AG09309 (cell line): ENCODE measurements at regions not wholly inside any gene's neighbourhood (a gene's known extent, or its start where the extent isn't known, plus 50 kb on each side); places are given as distances from the start of the nearest gene placed in this dataset.

Experiments used
- DNase-seq: peaks from one replicate; pipeline ENCODE4 v3.0.0-alpha.2; 2010; ENCODE audit warnings: low read depth
- H3K4me3 ChIP-seq: 2 replicates; pipeline ENCODE4 v1.5.1; 2011; ENCODE audit warnings: mild to moderate bottlenecking, low read depth, low read length, moderate library complexity; ENCODE audit not compliant: control insufficient read depth
- TF ChIP-seq, protein P1 (sequence below): IDR thresholded peaks from 2 replicates; pipeline ENCODE4 v1.5.1; 2011; ENCODE audit warnings: mild to moderate bottlenecking, low read depth, low read length, inconsistent platforms; ENCODE audit not compliant: insufficient read depth, control insufficient read depth; ENCODE audit errors: missing control alignments

DNA sequence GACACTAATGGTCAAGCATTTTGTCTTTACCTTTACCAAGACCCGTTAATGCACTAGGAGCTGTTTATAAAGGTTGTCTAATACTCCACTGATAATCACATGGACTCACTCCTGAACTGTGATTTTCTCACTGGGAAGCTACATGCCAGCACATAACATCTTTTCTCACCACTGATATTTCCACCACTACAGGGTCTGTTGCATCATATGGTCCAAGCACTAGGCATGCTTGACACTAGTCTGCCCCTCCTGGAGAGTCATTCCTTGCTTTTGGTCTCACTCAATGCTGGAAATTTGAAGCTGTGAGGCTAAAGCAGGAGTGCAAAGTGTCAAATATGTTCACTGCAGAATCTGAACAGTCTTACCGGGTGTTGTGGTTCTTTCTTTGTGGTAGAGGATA lies 1576.8 kb downstream of the CDH8 start:
- H3K4me3 ChIP-seq, result no peak overlapping the region
- TF ChIP-seq, protein P1, sequence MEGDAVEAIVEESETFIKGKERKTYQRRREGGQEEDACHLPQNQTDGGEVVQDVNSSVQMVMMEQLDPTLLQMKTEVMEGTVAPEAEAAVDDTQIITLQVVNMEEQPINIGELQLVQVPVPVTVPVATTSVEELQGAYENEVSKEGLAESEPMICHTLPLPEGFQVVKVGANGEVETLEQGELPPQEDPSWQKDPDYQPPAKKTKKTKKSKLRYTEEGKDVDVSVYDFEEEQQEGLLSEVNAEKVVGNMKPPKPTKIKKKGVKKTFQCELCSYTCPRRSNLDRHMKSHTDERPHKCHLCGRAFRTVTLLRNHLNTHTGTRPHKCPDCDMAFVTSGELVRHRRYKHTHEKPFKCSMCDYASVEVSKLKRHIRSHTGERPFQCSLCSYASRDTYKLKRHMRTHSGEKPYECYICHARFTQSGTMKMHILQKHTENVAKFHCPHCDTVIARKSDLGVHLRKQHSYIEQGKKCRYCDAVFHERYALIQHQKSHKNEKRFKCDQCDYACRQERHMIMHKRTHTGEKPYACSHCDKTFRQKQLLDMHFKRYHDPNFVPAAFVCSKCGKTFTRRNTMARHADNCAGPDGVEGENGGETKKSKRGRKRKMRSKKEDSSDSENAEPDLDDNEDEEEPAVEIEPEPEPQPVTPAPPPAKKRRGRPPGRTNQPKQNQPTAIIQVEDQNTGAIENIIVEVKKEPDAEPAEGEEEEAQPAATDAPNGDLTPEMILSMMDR, result no peak
- DNase-seq, result no peak

DNA sequence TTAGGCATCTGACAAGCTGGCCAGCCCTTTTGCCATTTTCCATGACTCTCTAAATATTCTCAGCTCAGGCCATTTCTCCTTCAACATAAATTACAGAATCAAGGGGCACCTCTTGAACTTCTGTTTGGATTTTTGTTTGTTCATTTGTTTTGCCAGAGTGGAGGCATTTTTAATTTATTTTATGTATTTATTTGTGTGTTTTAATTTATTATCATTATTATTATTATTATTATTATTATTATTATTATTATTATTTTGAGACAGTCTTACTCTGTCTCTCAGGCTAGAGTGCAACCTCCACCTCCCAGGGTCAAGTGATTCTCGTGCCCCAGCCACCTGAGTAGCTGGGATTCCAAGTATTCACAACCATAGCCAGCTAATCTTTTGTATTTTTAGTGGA lies 1578.0 kb downstream of the CDH8 start:
- DNase-seq, result no peak
- TF ChIP-seq, protein P1, result no peak
- no peak overlapping the region for H3K4me3 ChIP-seq

DNA sequence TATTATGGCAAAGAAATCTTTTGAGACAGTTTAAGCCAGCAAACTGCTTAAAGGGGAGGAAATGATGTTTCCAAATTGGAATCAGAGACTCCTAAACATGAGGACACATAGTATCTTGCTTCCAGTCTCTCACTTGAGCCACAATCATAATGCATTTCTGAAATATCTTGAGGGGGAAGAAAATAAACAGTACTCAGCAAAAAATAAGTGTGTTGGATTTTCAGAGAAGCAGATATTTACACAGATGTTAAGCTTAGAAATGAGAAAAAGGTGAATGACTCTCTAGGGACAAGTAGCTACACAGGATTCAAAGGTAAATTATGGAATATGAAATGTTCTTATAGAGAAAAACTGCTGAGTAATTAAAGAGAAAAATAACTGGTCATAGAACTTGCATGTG lies 1583.6 kb downstream of the CDH8 start:
- TF ChIP-seq, protein P1, result no peak
- no peak overlapping the region for H3K4me3 ChIP-seq
- DNase-seq, result no peak

DNA sequence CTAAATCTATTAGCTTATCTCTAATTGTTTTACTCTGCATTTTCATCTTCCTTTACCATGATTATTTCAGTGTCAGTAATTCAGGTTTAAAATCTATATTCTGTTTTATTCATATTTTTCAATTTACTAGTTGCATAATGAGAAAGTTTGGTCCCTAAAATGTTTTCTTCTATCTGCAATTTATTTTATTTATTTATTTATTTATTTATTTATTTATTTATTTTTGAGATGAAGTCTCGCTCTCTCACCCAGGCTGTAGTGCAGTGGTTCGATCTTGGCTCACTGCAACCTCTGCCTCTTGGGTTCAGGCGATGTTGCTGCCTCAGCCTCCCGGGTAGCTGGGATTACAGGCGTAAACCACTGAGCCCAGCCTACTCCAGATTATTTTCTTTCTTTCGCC lies 1597.3 kb downstream of the CDH8 start:
- TF ChIP-seq, protein P1, result no peak
- DNase-seq, result no peak
- H3K4me3 ChIP-seq, result no peak overlapping the region

DNA sequence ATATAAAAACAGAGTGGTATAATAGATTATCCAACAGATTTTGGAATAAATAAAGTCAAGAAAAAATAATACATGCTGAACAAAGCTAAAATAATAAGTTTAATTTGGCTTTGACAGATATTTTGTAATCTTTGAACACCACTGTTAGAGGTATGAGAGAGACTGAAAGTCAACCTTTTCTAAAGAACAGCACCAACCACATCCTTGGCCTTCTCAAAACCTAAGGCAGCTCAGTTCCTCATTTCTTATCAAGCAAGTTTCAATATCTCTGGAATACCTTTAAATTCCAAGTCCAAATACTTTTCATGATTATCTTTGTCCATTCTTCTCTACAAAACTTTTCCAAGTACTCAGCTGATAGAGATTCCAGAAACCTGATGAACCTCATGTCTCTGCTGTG lies 1603.8 kb downstream of the CDH8 start:
- H3K4me3 ChIP-seq, result no peak overlapping the region
- no peak for DNase-seq
- TF ChIP-seq, protein P1, result no peak

DNA sequence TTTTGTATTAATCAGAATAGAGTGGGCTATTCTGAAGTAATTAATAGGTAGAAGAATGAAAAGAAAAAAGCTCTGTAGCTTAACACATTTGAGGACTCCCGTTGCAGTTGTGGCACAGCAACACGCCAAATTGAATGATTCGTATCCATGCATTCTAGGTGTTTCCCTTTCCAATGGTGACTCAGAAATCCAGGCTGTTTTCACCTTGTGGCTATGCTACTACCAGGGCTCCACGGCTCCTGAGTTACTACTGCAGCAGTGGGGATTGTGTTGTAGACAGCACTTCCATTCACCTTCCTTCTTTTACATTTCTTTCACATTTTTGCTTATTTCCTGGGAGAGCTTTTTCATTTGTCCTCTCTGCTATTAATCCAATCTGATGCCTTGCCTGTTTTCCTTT lies 1616.4 kb downstream of the CDH8 start:
- no peak overlapping the region for H3K4me3 ChIP-seq
- TF ChIP-seq, protein P1, result no peak
- DNase-seq, result no peak

DNA sequence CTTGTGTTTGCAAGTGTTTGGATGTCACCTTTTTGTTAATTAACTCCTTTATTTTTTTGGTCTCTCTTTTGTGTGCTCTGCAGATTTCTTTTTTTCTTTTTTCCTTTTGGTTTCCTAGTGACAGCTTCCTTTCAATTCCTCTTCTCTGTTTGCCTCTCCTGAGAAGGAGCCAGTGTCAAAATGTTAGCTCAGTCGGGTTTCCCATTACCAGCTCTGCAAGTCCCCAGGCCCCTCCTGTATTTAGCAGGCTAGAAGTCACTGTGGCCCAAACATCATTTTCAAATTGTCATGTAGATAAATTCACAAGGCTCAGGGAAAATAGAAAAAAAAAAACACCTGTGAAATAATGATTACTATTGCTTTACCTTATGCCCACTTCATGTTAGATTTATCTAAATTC lies 1621.6 kb downstream of the CDH8 start:
- no peak for DNase-seq
- TF ChIP-seq, protein P1, result no peak
- H3K4me3 ChIP-seq, result no peak overlapping the region
